Muscle of back (tissue), 3 donors: ENCODE measurements at regions not wholly inside any gene's neighbourhood (a gene's known extent, or its start where the extent isn't known, plus 50 kb on each side); places are given as distances from the start of the nearest gene placed in this dataset.
"Not testable (repeated sequence)": the region's sequence is repeated elsewhere in the genome, so short reads cannot be mapped to it uniquely, and the experiment has no call there.

Source experiments
- DNase-seq, 3 donors: peaks; one replicate each; pipeline versions ENCODE4 v3.0.0 to v3.0.0-alpha.2; 2013

DNA sequence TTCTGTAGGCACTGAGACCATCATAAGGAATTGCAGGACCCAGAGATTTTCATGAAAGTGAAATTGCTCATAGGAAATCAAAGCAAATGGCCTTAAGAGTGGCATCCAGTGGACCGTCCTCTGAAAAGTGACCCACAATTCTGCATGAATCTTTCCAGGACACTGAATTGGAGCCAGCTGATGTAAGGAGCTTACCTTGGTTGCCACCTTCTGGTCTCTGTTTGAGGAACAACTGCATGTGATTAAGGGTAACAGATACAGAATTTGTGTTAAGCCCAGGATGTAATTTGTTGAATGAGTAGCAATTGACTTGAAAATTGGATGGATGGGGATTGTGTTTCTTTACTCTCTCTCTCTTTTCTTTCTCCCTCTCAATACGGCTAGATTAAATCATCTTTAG is 49.9 kb upstream of the GAS1 start:
- no peak for DNase-seq

DNA sequence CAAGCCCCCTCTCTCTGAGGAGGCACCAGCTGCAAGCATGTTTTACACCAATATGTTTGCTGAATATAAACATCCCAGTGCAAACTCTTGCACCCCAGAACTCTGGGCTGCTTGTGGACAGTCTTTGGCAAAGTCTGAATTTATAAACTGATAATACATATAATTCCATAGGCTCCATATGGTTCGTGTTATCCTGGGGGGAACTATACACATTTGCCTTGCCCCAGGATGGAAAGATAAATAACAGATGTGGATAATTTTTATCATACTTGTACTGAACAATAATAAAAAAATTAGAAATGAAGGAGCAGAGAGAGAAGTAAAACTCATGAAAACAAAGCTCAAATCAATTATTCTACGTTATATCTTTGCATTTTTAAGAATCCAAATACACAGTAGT is 50.6 kb upstream of the GAS1 start:
- no peak for DNase-seq

DNA sequence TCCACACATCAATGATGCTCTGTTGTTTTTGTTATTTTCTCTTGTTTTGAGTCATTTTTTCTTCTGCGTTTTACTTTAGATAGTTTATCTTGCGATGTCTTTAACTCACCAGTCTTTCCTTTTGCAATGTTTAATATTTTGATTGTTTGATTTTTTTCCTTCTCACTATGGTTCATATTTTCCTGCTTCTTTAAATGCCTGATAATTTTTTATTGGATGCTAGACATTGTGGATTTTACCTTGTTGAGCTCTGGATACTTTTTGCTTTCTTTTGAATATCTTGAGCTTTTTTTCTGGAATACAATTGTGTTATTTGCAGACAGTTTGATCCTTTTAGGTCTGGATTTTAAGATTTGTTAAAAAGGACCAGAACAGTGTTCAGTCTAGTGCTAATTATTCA is 55.2 kb upstream of the GAS1 start:
- no peak for DNase-seq

DNA sequence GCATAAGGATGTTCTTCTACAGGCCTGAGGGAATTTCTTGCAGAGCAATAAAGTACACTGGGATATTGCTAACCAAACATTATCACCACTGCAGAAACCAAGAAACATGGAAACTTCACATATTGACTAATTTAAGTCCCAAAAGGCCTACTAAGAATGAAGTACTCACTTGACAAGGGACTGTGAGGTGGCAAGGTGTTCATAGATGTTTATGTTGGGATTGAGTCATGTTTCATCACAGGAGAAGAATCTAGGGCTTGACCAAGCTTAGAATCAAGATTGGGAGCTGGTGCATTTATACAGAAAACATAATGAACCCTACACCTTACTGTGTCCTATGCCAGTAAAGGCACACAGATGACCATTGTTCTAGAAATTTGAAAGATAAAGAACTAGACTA is 56.7 kb upstream of the GAS1 start:
- no peak for DNase-seq

DNA sequence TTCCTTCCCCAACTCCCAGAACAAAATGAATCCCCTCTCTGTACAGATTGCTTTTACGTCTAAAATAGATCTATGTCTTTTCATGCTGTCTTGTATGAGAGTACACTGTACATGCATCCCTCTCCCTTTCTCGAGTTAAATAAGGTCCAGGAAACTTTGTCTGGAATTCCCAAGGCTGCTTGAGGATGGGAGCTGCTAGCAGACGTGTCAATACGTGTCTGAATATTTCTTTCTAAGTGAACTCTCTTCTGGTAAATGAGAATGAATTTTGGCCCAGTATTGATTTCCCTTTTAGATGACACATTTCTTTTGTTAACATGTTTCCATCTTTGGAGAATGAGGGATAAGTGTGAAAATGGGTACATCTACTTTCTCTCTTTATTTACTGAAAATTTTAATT is 59.6 kb upstream of the GAS1 start:
- no peak for DNase-seq

DNA sequence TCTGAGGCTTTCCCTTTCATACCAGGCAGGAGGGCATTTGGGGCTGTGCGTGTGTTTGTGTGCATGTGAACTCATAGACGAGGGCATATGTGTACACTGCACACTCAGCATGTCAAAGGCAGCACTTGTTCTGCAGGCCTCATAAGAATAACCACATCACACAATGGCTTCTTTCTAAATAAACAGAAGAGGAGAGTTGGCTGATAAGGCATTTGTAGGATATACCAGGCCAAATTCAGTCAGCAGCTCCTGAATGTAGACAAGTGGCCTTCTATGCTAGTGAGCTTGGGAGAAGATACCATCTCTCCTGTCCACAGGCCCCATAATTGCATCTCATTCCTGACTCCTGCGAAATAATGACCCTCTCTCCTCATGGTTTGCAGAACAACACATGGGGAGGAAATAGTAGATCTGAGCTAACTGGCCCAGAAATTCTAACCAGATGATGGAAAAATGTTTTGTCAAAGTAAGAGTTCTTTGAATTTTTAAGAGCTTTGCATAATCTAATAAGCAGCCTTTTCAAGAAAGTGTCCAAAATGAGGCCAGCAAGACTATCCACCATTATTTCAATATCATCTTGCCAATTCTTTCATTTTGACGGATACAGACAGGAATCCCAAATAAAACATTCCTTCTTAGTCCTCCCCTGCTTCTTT is 60.5 kb upstream of the GAS1 start:
- DNase-seq, result peak in 2 of 3 donors; percentile 22 to 72

DNA sequence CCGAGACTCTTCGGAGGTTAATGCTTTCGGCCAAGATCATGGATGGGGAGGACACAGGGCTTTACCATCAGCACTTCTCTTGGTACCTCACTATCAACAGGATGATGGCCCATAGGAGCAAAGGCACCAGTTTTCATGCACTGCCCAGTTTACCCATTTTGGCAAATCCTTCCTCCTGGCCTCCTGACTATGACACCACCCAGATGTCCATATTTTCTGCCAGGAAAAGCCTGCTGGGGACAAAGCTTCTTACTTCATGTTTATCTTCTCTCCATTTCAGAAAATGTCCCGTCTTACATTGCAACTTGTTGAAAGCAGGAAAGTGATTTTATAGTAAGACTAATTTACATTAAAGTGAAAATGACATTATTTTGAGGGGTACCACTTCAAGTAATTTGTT is 61.4 kb upstream of the GAS1 start:
- no peak for DNase-seq

DNA sequence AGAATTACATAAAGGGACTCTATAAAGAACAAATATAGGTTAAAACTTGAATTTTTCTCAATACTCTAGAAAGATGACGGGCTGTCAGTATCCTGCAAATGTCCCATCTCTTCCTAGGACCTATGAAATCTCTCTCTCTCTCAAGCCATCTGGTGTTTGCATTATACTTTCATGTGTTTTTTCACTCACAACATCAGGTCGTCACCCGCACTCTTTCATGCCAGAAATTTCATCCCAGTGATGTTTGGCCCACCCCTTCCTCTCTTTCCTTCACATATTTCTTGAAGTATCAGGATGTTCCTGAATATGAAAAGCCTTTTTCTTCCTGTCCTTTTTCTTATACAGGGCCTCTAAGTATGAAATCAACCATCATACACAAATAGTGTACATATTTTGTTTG is 63.3 kb upstream of the GAS1 start:
- DNase-seq, result peak in 1 of 3 donors; percentile 73

DNA sequence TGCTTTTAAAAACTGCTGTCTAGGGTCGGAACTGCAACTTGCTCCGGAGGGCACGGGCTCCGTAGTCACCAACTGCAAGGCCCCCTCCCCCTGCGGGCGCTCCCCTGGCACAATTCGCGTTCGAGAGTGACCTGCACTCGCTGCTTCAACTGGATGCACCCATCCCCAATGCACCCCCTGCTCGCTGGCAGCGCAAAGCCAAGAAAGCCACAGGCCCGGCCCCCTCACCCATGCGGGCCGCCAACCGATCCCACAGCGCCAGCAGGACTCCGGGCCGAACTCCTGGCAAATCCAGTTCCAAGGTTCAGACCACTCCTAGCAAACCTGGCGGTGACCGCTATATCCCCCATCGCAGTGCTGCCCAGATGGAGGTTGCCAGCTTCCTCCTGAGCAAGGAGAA is 64.2 kb upstream of the GAS1 start:
- DNase-seq, result no peak

DNA sequence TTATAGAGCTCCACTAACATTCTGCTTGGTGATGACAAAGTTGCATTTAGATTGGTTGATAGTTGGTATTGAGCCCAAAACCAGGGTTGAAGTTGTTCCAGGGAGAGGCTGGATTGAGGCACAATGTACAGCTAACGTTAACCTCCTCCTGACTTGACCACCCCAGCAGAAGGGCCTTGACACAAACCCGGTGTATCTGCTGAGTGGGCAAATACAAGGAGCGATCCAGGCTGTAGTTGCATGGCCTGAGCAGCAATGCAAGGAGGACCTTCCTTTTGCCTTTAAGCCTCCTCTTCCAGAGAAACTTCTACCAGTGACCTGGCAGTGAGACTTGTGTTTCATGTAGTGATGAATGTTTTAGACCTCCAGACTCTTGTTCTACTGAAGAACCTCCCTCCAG is 66.2 kb upstream of the GAS1 start:
- no peak for DNase-seq

DNA sequence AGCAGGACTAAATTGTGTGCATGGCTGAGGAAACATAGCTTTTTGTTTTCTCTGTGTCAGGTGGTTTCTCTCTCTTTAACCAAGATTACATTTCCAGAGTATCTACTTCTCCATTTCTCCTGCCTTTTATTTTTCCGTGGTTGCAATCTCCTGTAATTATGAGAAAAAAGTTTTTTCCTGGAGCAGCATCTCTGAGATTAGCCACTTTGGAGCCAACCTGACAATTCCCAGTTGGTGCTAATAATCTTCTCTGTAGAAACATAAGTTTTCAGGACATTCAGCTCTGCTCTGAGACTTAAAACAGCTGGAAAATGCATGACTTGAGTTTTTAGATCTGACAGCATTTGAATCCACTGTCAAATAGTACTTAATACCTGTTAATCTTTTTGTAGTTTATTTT is 67.1 kb upstream of the GAS1 start:
- peak in 1 of 3 donors; percentile 70 for DNase-seq

DNA sequence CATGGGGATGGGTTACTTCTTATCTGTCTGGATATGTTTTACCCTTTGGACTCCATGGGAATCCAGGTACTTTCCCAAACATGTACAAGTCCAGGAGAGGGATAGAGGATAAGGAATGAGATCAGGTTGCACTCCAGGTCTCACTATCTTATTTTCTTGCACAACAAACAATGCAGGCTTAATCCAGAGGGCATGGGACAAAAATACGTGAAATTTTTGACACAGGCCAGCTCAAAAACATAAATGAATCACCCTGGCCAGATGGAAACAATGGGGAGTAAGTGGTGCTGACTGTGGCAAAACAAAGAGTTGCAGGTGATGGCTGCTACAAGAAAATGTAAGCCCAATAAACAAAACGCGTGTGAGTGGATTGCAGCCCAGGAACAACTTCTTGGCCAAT is 69.4 kb upstream of the GAS1 start:
- no peak for DNase-seq

DNA sequence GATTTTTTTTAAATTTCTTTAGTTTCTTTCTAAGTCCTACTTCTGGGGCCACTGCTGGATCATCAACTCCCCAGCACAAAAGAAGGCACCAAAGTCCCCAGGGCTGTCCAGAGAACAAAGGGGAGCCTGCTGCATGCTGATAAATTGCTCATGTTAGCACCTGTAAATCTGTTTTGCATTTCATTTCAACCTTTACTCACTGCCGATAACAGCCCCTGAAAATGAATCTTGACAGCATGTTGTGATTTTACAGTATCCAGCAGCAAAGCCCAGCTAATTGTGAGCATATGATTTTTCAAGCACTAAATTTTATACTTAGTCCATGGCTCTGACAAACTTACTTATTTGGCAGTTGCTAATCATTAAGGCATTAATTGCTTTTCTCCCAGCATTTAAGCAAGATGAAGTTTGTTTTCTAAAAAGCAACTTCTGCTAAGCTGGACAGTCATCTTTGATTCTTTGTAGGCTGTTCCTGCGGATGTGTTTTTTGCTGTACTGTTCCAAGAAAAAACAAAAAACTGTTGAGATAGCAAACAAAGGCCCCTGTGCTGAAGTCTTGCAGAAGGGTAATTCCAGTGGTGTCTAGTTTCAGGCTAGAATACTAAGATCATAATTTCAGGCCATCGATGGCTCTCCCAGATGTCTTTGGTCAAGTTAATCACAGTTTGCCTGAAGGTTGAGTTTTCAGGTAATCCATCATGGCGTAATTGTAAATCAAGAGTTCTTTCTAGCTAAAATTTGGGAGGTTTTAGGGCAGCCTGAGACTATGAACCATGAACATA is 73.1 kb upstream of the GAS1 start:
- no peak for DNase-seq

DNA sequence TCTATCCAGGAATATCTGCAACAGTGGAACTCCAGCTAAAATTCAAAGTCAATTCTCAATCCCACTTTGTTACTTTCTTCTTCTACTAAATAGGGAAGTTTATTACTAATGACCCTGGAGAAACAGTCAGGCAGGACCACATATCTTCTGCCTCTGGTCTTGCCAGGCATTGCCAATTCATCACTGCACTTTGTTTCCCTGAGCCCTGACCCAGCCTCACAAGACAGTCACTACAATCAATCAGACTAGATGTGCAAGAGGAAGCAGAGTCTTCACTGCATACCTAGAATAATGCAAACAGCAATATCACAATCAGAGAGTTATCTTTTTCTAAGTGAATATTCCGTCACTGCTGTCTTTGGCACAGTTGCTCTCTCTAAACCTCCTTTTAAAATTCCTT is 74.9 kb upstream of the GAS1 start:
- DNase-seq, result no peak

DNA sequence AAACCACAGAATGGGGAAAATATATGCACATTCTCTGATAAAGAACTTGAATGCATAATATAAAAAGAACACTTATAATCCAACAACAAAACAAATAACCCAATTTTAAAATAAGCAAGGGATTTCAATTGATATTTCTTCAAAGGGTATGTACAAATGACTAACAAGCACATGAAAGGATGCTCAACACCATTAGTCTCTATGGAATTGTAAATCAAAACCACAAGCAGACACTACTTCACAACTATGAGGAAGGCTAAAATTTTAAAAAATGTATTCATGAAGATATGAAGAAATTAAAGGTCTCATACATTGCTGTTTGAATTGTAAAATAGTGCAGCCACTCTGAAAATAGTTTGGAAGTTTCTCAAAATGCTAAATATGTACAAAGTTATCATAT is 78.9 kb upstream of the GAS1 start:
- no peak for DNase-seq

DNA sequence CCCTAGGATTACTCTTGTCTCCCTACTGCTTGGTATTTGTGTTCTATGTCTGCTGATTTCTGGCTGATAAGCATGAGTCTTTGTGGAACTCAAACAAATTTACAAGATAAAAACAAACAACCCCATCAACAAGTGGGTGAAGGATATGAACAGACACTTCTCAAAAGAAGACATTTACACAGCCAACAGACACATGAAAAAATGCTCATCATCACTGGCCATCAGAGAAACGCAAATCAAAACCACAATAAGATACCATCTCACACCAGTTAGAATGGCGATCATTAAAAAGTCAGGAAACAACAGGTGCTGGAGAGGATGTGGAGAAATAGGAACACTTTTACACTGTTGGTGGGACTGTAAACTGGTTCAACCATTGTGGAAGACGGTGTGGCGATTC is 81.5 kb upstream of the GAS1 start:
- DNase-seq, result not testable (repeated sequence)

DNA sequence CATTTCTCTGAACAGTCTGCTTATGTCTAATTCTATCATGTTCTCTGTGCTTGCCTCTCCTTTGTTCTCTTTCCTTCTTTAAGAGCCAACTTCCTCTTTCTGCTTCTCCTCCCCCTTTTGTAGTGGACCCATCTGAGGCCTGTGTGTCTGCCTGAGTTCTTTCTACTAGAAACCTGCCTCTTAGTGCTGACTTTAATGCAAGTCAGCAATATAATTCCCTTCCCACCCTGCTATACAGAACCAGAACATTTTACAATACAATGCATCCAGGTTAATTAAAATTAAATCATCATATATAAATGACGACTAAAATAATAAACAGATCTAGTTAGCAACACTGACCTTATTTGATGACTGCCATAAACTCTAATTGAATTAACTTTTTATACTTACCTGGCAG is 82.6 kb upstream of the GAS1 start:
- no peak for DNase-seq

DNA sequence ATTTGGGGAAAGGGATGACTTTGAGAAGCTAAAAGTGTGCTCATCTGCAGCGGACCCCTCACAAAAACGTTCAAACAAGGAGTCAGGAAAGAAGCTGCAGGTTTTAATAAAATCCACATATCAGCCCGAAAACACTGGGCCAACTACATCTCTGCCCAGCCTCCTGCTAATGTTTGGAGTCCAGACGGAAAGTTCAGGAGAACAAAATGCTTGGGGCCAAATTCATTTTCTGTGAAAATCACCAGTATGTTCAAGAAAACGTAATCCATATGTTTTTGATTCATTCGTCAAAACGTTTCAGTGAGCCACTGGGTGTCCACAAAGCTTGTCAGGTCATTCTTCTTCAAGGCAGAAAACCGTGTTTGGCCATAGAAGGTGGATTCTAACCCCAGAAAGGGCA is 87.5 kb upstream of the GAS1 start:
- DNase-seq, result peak; percentile 50 to 86 (median 71)

DNA sequence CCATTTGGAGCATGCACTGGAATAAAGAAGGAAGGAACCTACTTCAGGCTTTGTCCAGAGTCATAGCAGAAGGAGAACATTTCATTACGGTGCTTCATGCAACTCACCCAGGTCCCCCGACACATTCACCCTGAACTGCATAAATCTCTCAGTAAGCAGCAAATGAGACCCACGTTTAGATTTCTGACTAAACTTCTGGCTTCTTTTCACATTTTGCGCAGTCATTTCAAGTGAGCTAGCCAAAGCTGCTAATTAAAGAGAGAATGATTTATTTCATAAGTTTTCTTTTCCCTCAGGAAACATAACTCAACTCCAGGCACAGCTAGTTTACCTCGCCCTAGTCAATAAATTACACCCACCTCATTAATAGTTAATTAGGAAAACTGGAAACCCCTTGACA is 88.6 kb upstream of the GAS1 start:
- DNase-seq, result peak in 2 of 3 donors; percentile 49 to 62

DNA sequence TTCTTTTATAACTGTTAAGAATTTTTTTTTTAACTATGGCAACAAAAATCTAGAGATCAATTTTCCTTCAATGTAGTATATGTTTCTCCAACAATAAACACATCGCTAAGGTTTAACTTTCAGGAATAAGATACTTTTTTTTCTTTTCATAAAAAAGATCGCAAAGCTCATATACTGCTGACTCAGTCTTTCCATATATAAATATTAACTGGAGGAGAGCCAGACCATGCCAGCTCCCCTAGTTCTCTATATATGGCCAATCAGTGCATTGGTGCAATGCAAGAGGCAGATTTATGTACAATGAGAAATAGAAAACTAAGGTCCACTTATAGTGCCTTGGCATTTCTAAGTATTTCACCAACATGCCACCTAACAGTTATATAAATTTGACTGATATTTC is 89.2 kb upstream of the GAS1 start:
- DNase-seq, result peak in 1 of 3 donors; percentile 45

DNA sequence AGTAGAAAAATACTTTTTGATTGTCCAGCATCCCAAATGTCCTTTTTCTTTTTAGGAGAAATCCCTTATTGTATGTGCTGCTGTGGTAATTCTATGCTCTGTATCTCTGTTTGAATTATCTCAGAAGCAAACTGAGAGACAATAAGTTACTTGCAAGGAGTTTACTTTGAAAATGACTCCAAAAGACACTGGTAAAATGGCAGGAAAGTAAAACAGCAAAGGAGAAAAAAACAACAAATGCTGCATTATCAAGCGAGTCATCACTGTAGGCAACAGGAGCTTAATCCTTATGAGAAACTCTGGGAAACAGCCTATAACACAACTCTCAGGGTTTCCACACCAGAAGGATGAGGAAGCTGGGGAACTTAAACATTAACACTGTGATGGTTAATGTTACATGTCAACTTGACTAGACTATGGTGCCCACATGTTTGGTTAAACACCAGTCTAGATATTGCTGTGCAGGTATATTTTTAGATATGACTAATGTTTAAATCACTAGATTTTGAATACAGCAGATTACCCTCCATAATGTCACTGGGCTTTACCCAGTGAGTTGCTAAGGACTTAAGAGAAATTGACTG is 92.6 kb upstream of the GAS1 start:
- DNase-seq, result peak in 1 of 3 donors; percentile 33

DNA sequence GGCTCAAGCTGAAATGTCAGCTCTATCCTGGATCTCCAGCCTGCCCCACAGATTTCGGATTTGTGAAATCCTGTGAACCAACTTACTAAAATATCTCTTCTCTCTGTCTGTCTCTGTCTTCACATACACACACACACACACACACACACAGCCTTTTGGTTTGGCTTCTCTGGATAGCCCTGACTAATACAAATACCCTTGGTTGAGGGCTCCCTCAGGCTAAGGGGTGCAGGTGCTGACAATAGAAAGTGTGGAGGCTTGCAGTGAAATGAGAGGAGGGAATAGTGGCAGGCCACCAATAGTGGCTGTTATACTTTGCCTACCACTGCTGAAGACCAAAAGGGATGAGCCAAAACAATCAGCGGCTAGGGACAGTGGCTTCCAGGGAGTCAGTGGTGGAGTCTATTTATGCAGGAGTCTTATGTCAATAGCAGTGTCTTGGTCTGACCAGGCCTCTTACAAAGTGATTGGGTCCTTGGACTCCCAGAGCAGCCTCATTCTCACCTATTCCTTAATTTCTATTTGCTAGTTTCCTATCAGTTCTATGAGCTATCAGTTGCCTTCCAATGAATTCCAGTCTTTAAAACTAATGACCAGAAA is 93.2 kb upstream of the GAS1 start:
- DNase-seq, result no peak
